NAMALWA (cell line): ENCODE measurements at regions not wholly inside any gene's neighbourhood (a gene's known extent, or its start where the extent isn't known, plus 50 kb on each side); places are given as distances from the start of the nearest gene placed in this dataset.
"Not testable (repeated sequence)": the region's sequence is repeated elsewhere in the genome, so short reads cannot be mapped to it uniquely, and the experiment has no call there.

Experiments
- DNase-seq: peaks from one replicate; pipeline ENCODE4 v3.0.0-alpha.2; 2015; ENCODE audit warnings: low spot score

DNA sequence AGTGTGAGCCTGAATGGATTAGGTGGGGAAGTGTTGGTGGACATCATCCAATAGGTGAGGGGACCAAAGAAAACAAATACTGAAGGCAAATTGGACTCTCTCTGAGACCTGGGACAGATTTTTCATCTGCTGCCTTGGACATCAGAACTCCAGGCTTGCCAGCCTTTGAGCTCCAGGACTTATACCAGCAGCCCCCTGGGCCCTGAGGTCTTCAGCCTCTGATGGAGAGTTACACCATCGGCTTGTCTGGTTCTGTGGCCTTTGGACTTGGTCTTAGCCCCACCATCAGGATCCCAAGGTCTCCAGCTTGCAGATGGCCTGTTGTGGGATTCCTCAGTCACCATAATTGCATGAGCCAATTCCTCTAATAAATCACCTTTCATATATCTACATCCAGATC, 80.8 kb upstream of the SLC8A3 start:
- no peak for DNase-seq

GRCh38 chr14:70268760-70269159, 80.0 kb upstream of the SLC8A3 start:
- no peak for DNase-seq

DNA sequence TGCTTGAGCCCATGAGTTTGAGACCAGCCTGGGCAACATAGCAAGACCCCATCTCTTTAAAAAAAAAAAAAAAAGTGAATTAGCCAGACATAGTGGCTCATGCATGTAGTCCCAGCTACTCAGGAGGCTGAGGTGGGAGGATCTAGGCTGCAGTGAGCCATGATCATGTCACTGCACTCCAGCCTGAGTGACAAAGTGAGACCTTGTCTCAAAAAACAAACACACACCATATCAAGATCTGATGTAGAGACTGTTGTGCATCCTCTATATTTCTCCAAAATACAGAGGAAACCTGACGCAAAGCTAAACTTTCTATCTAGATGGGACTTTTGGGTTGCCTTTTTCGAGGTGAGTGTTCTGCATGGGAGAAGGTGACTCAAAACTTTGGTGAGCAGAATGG, 77.4 kb upstream of the SLC8A3 start:
- no peak for DNase-seq

DNA sequence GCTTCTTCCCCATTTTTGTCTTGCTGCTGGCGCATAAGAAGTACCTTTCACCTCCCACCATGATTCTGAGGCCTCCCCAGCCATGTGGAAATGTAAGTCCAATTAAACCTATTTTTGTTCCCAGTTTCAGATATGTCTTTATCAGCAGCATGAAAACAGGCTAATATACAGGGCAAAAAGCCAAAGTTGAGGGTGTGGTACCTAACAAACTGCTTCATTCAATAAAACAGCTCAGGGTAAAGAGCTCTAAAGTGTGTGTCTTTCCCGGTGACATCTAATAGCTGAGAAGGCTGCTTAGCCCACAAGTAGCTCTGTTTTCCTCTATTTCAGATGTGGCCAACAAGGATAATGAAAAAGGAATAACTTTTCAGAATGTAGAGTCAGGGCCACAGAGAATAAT, 76.7 kb upstream of the SLC8A3 start:
- no peak for DNase-seq

- no peak for DNase-seq
Observed at GRCh38 chr14:70259420-70259819, 70.7 kb upstream of the SLC8A3 start.

GRCh38 chr14:70257526-70257925, 68.8 kb upstream of the SLC8A3 start:
- peak; percentile 22 for DNase-seq

DNA sequence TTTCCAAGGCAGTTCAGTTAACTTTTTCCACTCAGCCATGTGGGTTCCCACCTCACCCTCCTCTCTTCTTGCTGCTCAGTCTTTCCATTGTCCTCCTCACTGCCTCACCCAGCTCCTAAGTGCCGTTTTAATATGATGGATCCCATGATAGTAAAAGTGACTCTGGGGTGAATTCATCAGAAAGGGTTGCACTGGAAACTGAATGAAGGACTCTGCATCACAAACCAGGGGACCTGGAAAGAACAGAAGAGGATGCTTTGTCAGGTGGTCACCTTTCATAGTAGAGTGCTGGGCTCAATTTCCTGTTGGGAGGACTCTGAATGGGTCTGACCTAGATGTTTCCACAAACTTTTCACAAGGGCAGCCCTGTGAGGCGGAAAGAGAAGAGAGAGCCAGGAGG, 67.8 kb upstream of the SLC8A3 start:
- no peak for DNase-seq

GRCh38 chr14:70255071-70256057, 66.6 kb upstream of the SLC8A3 start:
- not testable (repeated sequence) for DNase-seq

- no peak for DNase-seq
Observed at GRCh38 chr14:70254476-70254961, 65.8 kb upstream of the SLC8A3 start.

DNA sequence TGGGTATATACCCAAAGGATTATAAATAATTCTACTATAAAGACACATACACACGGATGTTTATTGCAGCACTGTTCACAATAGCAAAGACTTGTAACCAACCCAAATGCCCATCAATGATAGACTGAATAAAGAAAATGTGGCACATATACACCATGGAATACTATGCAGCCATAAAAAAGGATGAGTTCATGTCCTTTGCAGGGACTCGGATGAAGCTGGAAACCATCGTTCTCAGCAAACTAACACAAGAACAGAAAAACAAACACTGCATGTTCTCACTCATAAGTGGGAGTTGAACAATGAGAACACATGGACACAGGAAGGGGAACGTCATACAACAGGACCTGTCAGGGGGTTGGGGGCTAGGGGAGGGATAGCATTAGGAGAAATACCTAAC, 64.8 kb upstream of the SLC8A3 start:
- not testable (repeated sequence) for DNase-seq

DNA sequence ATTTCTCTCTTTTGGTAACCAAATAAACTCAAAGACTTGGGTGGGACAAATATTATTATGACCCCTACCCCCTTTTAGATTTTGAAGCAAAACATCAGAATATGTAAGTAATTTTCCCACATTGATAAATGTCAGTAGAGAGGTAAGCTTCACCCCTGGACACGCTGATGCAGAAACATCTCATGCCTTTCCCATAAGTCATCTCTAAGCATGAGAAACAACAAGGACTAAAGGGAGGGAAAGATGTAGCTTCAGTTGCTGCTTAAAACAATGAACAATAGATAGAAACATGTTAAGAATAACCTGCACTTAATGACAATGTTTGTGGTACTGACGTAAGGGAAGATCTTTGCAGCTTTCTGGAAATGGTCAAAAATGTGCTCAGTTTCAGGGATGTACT, 56.3 kb upstream of the SLC8A3 start:
- no peak for DNase-seq

DNA sequence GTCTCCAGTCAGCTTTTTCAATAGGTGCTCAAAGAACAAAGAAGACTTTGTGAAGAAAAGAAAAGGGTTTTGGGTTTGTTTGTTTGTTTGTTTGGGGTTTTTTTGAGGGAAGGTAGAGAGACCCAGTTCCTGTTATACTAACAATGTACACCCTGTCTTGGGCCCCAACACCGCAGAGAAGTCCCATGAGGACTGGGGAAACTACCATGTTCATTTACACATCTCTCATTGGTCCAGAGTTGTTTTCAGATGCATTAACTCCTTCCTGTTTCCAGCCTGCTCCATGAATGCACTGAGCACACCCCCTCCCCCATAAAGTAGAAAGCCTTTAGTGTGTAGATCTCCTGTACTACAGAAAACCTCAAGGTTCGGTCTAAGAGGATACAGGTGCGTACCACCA, 51.1 kb upstream of the SLC8A3 start:
- peak; percentile 1 for DNase-seq

DNA sequence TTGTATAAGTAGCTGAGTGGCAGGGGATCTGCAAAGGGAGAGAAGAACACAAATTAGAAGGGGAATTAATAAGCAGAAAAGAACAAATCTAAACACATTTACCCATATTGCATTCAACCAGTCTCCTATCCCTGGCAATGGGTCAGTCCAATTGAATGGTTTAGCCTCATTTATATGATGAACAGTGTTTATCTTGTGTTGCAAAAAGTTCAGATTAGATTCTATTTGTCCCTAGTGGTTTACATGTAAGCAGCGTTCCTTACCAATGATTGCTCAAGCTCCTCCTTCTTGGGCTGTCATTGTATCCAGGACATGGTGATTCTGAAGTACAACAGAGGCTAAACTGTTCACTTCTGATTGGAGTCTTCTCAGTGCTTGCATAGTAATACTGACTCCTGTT, 49.9 kb upstream of the SLC8A3 start:
- not testable (repeated sequence) for DNase-seq
